Large intestine (tissue), 3 donors: ENCODE measurements at regions not wholly inside any gene's neighbourhood (a gene's known extent, or its start where the extent isn't known, plus 50 kb on each side); places are given as distances from the start of the nearest gene placed in this dataset.

Experiments
- DNase-seq, 2 donors: peaks; one replicate each; pipeline versions ENCODE4 v3.0.0 to v3.0.0-alpha.2; 2013
- H3K27ac ChIP-seq: one replicate; pipeline ENCODE4 v1.5.1; 2013; ENCODE audit warnings: low read length
- H3K27me3 ChIP-seq: 2 replicates; pipeline ENCODE4 v1.6.1; 2013; ENCODE audit warnings: low read length; ENCODE audit not compliant: control insufficient read depth, insufficient read depth
- H3K36me3 ChIP-seq: 2 replicates; pipeline ENCODE4 v1.6.1; 2013; ENCODE audit warnings: low read length; ENCODE audit not compliant: control insufficient read depth, insufficient read depth
- H3K4me1 ChIP-seq: one replicate; pipeline ENCODE4 v1.6.1; 2013; ENCODE audit warnings: low read length; ENCODE audit not compliant: control insufficient read depth, insufficient read depth
- H3K4me3 ChIP-seq: one replicate; pipeline ENCODE4 v1.5.1; 2013; ENCODE audit warnings: low read length
- H3K9me3 ChIP-seq: one replicate; pipeline ENCODE4 v1.6.1; 2013; ENCODE audit warnings: mild to moderate bottlenecking, low read depth, low read length, moderate library complexity; ENCODE audit not compliant: control insufficient read depth
- WGBS: methylation state at CpG from one replicate; pipeline ENCODE4 v1.1.5; 2013; ENCODE audit warnings: low lambda C conversion rate; ENCODE audit not compliant: insufficient coverage; 5-methylcytosine and 5-hydroxymethylcytosine counted together

DNA sequence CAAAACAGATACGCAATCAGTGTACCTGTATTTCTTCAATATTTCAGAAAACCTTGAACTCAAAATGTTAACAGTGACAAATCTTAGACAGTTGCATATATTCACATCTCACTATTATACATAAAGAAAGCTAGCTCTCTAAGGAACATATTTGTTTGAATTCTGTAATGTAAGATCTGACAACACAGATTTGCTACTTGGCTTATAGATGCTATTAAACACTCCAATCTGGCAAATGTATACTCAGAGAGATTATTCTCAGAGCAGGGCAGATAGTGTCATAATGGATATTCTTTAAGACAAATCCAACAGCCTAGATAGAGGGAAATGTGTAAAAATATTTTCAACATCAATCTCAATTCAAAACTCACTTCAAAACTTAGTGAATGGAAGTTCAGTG is 794.5 kb upstream of the CDH9 start:
- Histone ChIP-seq H3K27ac (no peak overlapping the region), H3K4me1 (no peaks in the 10 kb centered on the region), H3K4me3 (no peak overlapping the region), H3K27me3 (no peaks in the 10 kb centered on the region), H3K9me3 (no peaks in the 10 kb centered on the region), H3K36me3 (no peaks in the 10 kb centered on the region)
- WGBS: no CpG with 5 or more reads among the region's 1 CpG
- no peak for DNase-seq

DNA sequence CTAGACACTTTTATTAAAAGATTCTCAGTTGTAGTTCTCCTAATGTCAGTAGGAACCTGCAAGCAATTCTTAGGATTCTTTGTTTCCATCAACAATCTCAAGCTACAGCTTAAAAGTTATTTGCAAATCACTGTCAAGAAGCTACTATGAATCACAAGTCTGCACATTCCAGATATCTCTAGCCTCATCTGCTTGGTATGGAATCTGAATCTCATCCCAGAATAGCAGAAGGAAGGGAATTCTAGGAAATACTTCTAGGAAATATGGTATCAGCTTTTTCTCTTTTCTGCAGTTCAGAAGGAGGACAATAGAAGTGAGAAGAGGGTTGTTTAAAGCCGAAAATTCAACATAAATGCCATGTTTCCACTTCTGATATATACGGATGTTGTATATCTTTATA is 792.2 kb upstream of the CDH9 start:
- Histone ChIP-seq H3K27me3 (no peaks in the 10 kb centered on the region), H3K4me3 (no peak overlapping the region), H3K4me1 (no peaks in the 10 kb centered on the region), H3K36me3 (no peaks in the 10 kb centered on the region), H3K27ac (no peak overlapping the region), H3K9me3 (no peaks in the 10 kb centered on the region)
- DNase-seq: no peak
- WGBS: 60% methylated on average over 1 of the region's 2 CpGs

DNA sequence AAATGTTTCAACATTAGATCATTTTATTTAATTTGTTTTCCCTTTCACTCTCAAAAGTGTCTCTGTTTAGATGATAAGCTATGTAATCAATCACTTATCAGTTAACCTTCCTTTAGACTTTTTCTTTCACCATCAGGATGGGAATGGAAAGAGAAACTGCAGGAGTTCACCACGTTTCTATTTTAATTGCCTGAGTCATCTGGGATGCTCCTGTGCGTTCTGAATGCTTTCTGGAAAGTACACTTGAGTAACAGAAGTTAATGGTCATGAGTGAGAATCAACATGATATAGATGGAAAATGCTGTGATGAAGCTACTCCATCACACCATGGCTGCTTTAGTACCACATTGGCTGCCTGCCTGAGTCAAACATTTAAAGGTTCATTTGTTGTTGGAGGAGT is 783.3 kb upstream of the CDH9 start:
- no peak for DNase-seq
- no peaks in the 10 kb centered on the region for H3K27me3 ChIP-seq
- no peak overlapping the region for H3K27ac ChIP-seq
- H3K4me1 ChIP-seq: no peaks in the 10 kb centered on the region
- no CpG with 5 or more reads among the region's 2 CpGs for WGBS
- no peaks in the 10 kb centered on the region for H3K9me3 ChIP-seq
- H3K4me3 ChIP-seq: no peak overlapping the region
- H3K36me3 ChIP-seq: no peaks in the 10 kb centered on the region

DNA sequence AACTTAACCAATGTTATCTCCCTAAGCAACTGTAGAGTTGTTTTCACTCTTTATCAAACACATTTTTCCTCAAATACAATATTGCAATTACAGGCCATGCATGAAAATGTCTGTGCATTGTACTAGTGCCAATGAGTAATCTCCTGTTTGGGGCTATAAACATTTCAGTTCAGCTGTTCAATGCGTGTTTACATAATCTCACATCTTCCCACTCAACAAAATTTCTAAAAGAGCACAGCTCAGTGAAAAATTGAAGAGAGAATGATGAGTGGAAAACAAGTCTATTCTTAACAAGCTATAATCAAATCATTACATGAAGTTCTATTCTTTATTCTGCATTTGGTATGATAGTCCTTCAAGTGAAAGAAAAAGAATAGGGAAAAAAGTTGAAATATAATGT is 780.5 kb upstream of the CDH9 start:
- no CpG with 5 or more reads among the region's 1 CpG for WGBS
- no peak overlapping the region for H3K4me3 ChIP-seq
- no peak overlapping the region for H3K27ac ChIP-seq
- no peaks in the 10 kb centered on the region for H3K9me3 ChIP-seq
- DNase-seq: no peak
- H3K27me3 ChIP-seq: no peaks in the 10 kb centered on the region
- H3K36me3 ChIP-seq: no peaks in the 10 kb centered on the region
- no peaks in the 10 kb centered on the region for H3K4me1 ChIP-seq

DNA sequence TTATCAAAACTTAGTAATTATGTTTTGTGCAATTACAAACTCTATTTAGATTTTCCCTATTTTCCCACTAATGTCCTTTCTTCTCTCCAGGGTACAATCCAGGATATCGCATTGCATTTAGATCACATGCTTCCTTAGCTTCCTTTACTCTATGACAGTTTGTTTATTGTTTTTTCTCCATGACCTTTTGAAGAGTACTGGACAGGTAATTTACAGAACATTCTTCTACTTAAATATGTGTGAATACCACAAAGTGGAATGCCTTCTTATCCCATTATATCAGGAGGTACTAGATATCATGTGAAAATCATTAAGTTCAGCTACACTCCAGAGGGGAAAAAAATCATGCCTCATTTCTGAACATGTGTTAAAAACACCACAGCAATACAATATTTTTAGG is 776.6 kb upstream of the CDH9 start:
- no peaks in the 10 kb centered on the region for H3K4me1 ChIP-seq
- H3K4me3 ChIP-seq: no peak overlapping the region
- no peaks in the 10 kb centered on the region for H3K36me3 ChIP-seq
- no peaks in the 10 kb centered on the region for H3K9me3 ChIP-seq
- no peaks in the 10 kb centered on the region for H3K27me3 ChIP-seq
- DNase-seq: no peak
- WGBS: 0% methylated on average over 1 of the region's 1 CpG
- H3K27ac ChIP-seq: no peak overlapping the region

- 83% methylated on average over 1 of the region's 1 CpG for WGBS
- H3K27ac ChIP-seq: no peak overlapping the region
- no peak overlapping the region for H3K4me3 ChIP-seq
- no peaks in the 10 kb centered on the region for H3K27me3 ChIP-seq
- no peaks in the 10 kb centered on the region for H3K9me3 ChIP-seq
- DNase-seq: no peak
- H3K36me3 ChIP-seq: no peaks in the 10 kb centered on the region
- no peaks in the 10 kb centered on the region for H3K4me1 ChIP-seq
Observed at GRCh38 chr5:27814286-27814685, 775.9 kb upstream of the CDH9 start.

- Histone ChIP-seq H3K9me3 (no peaks in the 10 kb centered on the region), H3K4me3 (no peak overlapping the region), H3K36me3 (no peaks in the 10 kb centered on the region), H3K27me3 (no peaks in the 10 kb centered on the region), H3K4me1 (no peaks in the 10 kb centered on the region), H3K27ac (no peak overlapping the region)
- DNase-seq: no peak
- 84% methylated on average over 3 of the region's 5 CpGs for WGBS
Observed at GRCh38 chr5:27810458-27810857, 772.1 kb upstream of the CDH9 start.

DNA sequence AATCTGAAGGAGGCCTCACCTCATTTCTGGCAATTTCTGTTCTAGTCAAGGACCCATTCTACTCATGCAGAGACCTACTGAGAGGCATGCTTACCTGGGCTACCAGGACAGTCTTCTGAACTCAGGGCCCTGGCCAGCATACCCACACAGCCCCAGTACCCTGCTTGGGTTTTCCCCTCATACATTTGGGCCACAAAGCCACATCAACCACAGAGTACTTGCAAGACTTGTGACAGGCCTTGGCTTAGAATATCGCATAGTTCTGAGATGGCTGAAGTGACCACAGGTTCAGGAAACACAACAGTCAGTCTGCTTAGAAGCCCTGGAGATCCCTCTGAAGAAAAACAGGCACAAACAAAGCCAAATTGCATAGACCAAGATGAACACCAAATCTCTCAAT is 758.8 kb upstream of the CDH9 start:
- Histone ChIP-seq H3K4me3 (no peak overlapping the region), H3K4me1 (no peaks in the 10 kb centered on the region), H3K27me3 (no peaks in the 10 kb centered on the region), H3K27ac (no peak overlapping the region), H3K36me3 (no peaks in the 10 kb centered on the region), H3K9me3 (peaks cover 8% of the 10 kb centered on the region)
- no CpG with 5 or more reads among the region's 1 CpG for WGBS
- no peak for DNase-seq

DNA sequence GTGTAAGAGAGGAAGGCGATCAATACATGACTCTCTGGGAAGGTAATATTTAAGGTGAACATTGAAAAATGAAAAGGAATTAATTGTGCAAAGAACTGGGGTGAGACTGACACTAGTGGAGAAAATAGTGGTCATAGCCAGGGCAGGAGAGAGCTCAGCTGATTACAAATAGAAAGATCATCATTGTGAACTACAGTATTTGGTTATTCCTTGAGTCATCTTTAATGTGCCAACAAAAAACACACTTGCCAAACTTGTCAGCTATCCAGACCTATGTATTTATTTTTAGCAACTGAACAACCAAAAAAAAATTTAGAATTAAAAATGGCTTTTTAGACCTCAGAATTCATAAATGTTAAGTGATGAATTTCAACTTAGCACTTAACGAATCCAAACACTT is 749.8 kb upstream of the CDH9 start:
- no peaks in the 10 kb centered on the region for H3K9me3 ChIP-seq
- H3K36me3 ChIP-seq: no peaks in the 10 kb centered on the region
- H3K4me1 ChIP-seq: no peaks in the 10 kb centered on the region
- no peaks in the 10 kb centered on the region for H3K27me3 ChIP-seq
- DNase-seq: no peak
- H3K4me3 ChIP-seq: no peak overlapping the region
- WGBS: 78% methylated on average over 1 of the region's 2 CpGs
- H3K27ac ChIP-seq: no peak overlapping the region

DNA sequence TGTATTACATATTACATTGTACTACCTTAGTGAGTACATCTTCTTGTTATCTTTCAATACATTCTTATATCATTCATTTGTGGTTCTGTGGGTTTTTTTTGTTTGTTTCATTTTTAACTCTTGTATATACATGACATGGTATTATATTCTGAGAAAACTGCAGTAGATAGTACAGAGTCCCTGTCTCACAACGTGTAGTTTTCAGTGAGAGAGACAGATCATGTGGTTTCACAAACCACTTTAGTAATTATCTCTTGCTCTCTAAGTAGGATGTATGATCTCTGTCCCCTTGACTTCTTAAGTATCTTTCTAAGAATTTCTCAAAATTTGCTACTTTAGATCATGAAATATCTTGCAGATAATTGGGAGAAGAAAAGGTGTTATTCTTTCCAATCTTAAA is 745.9 kb upstream of the CDH9 start:
- Histone ChIP-seq H3K9me3 (no peaks in the 10 kb centered on the region), H3K36me3 (no peaks in the 10 kb centered on the region), H3K4me1 (no peaks in the 10 kb centered on the region), H3K4me3 (no peak overlapping the region), H3K27me3 (no peaks in the 10 kb centered on the region), H3K27ac (no peak overlapping the region)
- no CpG with 5 or more reads among the region's 1 CpG for WGBS
- DNase-seq: no peak

DNA sequence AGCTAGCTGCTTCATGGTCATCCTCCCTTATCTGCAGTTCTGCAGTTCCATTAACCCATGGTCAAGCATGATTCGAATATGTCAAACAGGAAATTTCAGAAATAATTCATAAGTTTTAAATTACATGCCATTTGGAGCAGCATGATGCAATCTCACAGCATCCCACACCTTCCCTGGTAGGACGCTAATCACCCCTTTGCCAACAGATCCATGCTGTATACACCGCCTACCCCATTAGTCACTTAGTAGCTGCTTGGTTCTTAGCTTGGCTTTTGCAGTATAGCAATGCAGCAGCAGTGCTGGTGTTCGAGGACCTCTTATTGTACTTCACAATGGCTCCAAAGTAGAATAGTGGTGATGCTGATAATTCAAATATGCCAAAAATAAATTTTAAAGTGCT is 739.7 kb upstream of the CDH9 start:
- Histone ChIP-seq H3K4me1 (no peaks in the 10 kb centered on the region), H3K27me3 (no peaks in the 10 kb centered on the region), H3K27ac (no peak overlapping the region), H3K9me3 (no peaks in the 10 kb centered on the region), H3K4me3 (no peak overlapping the region), H3K36me3 (no peaks in the 10 kb centered on the region)
- DNase-seq: no peak
- WGBS: no CpG with 5 or more reads among the region's 4 CpGs
